HEK293 (cell line): ENCODE measurements at regions not wholly inside any gene's neighbourhood (a gene's known extent, or its start where the extent isn't known, plus 50 kb on each side); places are given as distances from the start of the nearest gene placed in this dataset.

Experiments
- CTCF ChIP-seq: fragments of 450-650 bp; formaldehyde crosslinking; IDR thresholded peaks from 2 replicates; pipeline ENCODE4 v1.5.1; 2016; ENCODE audit warnings: missing biosample characterization, missing genetic modification characterization
- GLI4 ChIP-seq: fragments of 450-650 bp; formaldehyde crosslinking; IDR thresholded peaks from 2 replicates; pipeline ENCODE4 v1.5.1; 2016; ENCODE audit warnings: missing biosample characterization, missing genetic modification characterization
- REST ChIP-seq: fragments of 450-650 bp; formaldehyde crosslinking; IDR thresholded peaks from 2 replicates; pipeline ENCODE4 v1.5.1; 2016; ENCODE audit warnings: missing biosample characterization, missing genetic modification characterization
- SP2 ChIP-seq: fragments of 450-650 bp; formaldehyde crosslinking; IDR thresholded peaks from 2 replicates; pipeline ENCODE4 v1.5.1; 2016; ENCODE audit warnings: missing biosample characterization, missing genetic modification characterization
- TCF7L2 ChIP-seq: IDR thresholded peaks from 2 replicates; pipeline ENCODE4 v1.6.1; 2011; ENCODE audit warnings: low read depth, mild to moderate bottlenecking, inconsistent platforms, low read length, moderate library complexity, borderline replicate concordance
- TRIM28 ChIP-seq: IDR thresholded peaks from 2 replicates; pipeline ENCODE4 v1.6.1; 2011; ENCODE audit warnings: low read length, control low read depth, borderline replicate concordance
- ZFP37 ChIP-seq: fragments of 450-650 bp; formaldehyde crosslinking; IDR thresholded peaks from 2 replicates; pipeline ENCODE4 v1.5.1; 2016; ENCODE audit warnings: missing biosample characterization, missing genetic modification characterization
- ZNF248 ChIP-seq: fragments of 450-650 bp; formaldehyde crosslinking; IDR thresholded peaks from 2 replicates; pipeline ENCODE4 v1.5.1; 2017; ENCODE audit warnings: missing biosample characterization, missing genetic modification characterization
- ZNF26 ChIP-seq: fragments of 450-650 bp; formaldehyde crosslinking; IDR thresholded peaks from 2 replicates; pipeline ENCODE4 v1.5.1; 2016; ENCODE audit warnings: missing biosample characterization, missing genetic modification characterization
- ZNF768 ChIP-seq: fragments of 450-650 bp; formaldehyde crosslinking; IDR thresholded peaks from 2 replicates; pipeline ENCODE4 v1.5.1; 2018; ENCODE audit warnings: missing biosample characterization, mild to moderate bottlenecking, missing genetic modification characterization

GRCh38 chr10:57161157-57161556, 800.1 kb upstream of the ZWINT start:
- TF ChIP-seq ZNF26 (tag by site-specific recombination) (no peak), CTCF (tag by site-specific recombination) (no peak), ZFP37 (no peak), ZNF248 (tag by site-specific recombination) (no peak), ZNF768 (tag by site-specific recombination) (no peak), GLI4 (no peak), REST (tag by site-specific recombination) (no peak), SP2 (tag by site-specific recombination) (no peak), TCF7L2 (no peak), TRIM28 (no peak)
